PFSK-1 (cell line): ENCODE measurements at regions not wholly inside any gene's neighbourhood (a gene's known extent, or its start where the extent isn't known, plus 50 kb on each side); places are given as distances from the start of the nearest gene placed in this dataset.

Experiments
- FOXP2 ChIP-seq: optimal IDR thresholded peaks from 2 replicates; pipeline ENCODE3; 2011; ENCODE audit warnings: borderline replicate concordance, control low read depth, inconsistent platforms; ENCODE audit not compliant: insufficient read depth; ENCODE audit errors: extremely low read length, extremely low read depth
- POLR2AphosphoS5 ChIP-seq: IDR thresholded peaks from 2 replicates; pipeline ENCODE4 v1.6.1; 2012; ENCODE audit warnings: low read depth, mild to moderate bottlenecking, control low read depth, low read length, moderate library complexity
- SIN3A ChIP-seq: IDR thresholded peaks from 2 replicates; pipeline ENCODE4 v1.6.1; 2012; ENCODE audit warnings: mild to moderate bottlenecking, low read length, moderate library complexity, borderline replicate concordance; ENCODE audit not compliant: insufficient read depth
- TAF1 ChIP-seq: IDR thresholded peaks from 2 replicates; pipeline ENCODE4 v1.6.1; 2012; ENCODE audit warnings: low read length, control low read depth, borderline replicate concordance; ENCODE audit not compliant: insufficient read depth
- TF ChIP-seq, protein P1 (sequence below), 2 experiments: IDR thresholded peaks; 2 replicates each; pipeline versions ENCODE4 v1.6.1 to v1.8.0; 2011 to 2012; ENCODE audit warnings: low read depth in 2 of 2, low read length in 2 of 2, control low read depth in 1 of 2, inconsistent platforms in 1 of 2, mild to moderate bottlenecking in 1 of 2, moderate library complexity in 1 of 2; ENCODE audit not compliant: insufficient read depth in 1 of 2

DNA sequence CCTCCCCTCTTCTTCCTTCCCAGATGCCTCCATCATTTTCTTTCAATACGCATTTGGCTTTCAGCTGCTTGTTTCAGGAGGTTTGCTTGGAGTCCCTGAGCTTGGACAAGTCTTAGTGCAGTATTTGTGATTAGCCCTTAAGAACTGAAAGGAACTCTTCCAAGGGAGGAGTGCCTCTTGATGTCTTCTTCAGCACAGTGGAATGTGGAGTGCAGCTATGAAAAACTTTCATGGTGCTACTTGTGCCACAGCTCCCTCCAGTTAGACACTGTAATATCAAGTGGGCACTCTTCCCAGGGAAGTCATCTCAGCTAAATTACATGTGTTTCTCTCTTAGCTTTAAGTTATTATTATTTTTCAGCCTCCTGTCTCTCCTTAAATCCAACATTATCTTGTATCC is 173.1 kb downstream of the NECTIN3 start:
- TF ChIP-seq, protein P1, sequence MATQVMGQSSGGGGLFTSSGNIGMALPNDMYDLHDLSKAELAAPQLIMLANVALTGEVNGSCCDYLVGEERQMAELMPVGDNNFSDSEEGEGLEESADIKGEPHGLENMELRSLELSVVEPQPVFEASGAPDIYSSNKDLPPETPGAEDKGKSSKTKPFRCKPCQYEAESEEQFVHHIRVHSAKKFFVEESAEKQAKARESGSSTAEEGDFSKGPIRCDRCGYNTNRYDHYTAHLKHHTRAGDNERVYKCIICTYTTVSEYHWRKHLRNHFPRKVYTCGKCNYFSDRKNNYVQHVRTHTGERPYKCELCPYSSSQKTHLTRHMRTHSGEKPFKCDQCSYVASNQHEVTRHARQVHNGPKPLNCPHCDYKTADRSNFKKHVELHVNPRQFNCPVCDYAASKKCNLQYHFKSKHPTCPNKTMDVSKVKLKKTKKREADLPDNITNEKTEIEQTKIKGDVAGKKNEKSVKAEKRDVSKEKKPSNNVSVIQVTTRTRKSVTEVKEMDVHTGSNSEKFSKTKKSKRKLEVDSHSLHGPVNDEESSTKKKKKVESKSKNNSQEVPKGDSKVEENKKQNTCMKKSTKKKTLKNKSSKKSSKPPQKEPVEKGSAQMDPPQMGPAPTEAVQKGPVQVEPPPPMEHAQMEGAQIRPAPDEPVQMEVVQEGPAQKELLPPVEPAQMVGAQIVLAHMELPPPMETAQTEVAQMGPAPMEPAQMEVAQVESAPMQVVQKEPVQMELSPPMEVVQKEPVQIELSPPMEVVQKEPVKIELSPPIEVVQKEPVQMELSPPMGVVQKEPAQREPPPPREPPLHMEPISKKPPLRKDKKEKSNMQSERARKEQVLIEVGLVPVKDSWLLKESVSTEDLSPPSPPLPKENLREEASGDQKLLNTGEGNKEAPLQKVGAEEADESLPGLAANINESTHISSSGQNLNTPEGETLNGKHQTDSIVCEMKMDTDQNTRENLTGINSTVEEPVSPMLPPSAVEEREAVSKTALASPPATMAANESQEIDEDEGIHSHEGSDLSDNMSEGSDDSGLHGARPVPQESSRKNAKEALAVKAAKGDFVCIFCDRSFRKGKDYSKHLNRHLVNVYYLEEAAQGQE (IDR thresholded peaks at IDR 0.05; ENCODE audit: insufficient read depth in 1 of 2, low read depth in 2 of 2, low read length in 2 of 2), result no peak
- no peak for TF ChIP-seq SIN3A
- no peak for TF ChIP-seq POLR2AphosphoS5
- TF ChIP-seq TAF1, result no peak
- TF ChIP-seq FOXP2, result no peak

DNA sequence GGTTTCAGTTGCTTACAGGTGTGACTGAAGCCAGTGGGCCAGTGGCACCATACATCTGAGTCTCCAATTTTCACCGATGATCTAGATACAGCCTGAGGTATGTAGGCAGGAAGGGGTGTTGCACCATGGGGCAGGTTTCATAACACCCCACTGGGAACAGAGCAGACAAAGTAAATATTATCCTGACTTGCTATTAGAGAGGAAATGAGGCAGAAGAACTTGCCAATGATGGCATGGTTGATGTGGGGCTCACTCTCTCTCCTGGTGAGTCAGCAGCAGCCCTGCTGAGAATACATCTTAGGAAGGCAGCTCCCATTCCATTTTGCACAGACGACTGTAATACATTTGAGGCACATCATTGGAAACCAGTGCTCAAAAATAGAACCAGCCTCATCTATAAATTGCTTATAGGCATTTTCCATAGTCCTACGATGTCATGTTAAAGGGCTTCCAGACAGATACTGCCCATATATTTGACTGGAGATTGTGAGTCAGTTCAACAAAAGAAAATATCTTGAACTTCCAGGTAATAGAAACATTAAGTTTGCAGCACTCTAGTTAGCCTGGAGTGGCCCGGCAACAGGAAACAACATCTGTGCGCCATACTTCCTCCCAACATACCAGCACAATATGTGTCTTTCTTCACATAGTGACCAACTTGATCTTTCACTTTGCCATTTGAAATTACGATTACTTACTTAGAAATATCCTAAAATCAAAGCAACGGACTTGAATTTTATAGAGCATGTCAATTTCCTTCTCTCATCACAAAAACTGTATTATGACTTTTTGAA is 175.5 kb downstream of the NECTIN3 start:
- TF ChIP-seq, protein P1 (IDR thresholded peaks at IDR 0.05; ENCODE audit: insufficient read depth in 1 of 2, low read depth in 2 of 2, low read length in 2 of 2), result no peak
- no peak for TF ChIP-seq POLR2AphosphoS5

DNA sequence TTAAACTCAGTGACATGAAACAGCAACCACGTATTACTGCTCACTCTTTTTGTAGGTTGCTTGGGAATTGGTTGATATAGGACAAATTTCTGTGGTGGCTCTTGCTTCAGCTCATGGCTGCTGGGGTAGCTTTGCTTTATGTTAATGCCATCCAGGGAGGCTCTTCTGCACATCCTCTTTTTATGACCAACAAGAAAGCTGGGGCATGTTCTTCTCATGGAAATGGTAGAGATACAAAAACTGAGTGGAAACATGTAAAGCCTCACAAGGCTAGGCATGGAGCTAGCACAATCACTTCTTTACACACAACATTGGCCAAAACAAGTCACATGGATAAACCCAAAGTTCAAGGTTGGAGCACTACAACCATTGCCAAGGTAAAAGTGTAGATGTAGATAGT is 176.8 kb downstream of the NECTIN3 start:
- TF ChIP-seq, protein P1 (IDR thresholded peaks at IDR 0.05; ENCODE audit: insufficient read depth in 1 of 2, low read depth in 2 of 2, low read length in 2 of 2), result no peak
- TF ChIP-seq SIN3A, result no peak
- no peak for TF ChIP-seq FOXP2
- TF ChIP-seq POLR2AphosphoS5, result no peak
- no peak for TF ChIP-seq TAF1

DNA sequence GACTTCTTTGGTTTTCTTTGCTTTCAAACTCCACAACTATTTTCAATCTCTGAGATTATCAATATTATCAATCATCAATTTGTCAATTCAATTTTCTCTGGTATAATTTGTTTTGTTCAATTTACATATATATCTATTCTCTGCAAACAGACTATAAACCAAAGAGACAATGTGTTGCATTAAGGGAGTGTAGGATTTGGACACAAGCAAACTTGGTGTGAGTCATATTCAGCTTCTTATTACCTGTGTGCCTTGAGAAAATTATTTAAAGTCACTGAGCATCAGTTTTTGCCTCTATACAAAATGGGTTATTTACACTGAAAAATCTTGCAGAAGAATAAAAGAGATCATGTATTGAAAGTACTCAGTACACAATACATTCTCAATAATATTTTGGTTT is 177.8 kb downstream of the NECTIN3 start:
- no peak for TF ChIP-seq FOXP2

DNA sequence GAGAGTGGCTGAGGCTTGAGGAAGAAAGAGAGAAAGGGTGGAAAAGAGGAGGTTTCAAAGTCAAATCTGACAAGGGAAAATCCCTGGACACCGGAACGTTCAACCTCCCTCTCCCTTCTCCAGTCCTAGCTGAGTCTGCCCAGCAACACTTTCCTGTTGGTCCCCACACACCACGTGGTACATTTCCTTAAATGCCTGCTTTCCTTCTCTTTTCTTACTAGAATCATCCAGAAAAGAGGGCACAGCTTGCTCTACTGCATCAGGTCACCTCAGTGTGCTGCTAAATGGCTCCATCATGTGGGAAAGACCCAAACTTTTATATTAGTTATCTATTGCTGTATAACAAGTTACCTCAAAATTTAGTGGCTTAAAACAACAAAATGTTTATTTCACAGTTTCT is 181.2 kb downstream of the NECTIN3 start:
- TF ChIP-seq, protein P1 (IDR thresholded peaks at IDR 0.05; ENCODE audit: insufficient read depth in 1 of 2, low read depth in 2 of 2, low read length in 2 of 2), result no peak
- TF ChIP-seq TAF1 (no peak), POLR2AphosphoS5 (no peak), FOXP2 (no peak), SIN3A (no peak)
